ENCODE measurements at regions not wholly inside any gene's neighbourhood (a gene's known extent, or its start where the extent isn't known, plus 50 kb on each side); places are given as distances from the start of the nearest gene placed in this dataset.
"Not testable (repeated sequence)": the region's sequence is repeated elsewhere in the genome, so short reads cannot be mapped to it uniquely, and the experiment has no call there.

- DNase-seq (ENCODE audit: low read depth in 3 of 3), result no peak
Measured at GRCh38 chr22:34592123-34592740, 473.7 kb upstream of the ISX start.

- DNase-seq (ENCODE audit: low read depth in 3 of 3), result no peak
Measured at GRCh38 chr22:34599567-34599966, 466.4 kb upstream of the ISX start.

- no peak for DNase-seq (ENCODE audit: low read depth in 3 of 3)
Measured at GRCh38 chr22:34604312-34604711, 461.6 kb upstream of the ISX start.

GRCh38 chr22:34608106-34608505 lies 457.9 kb upstream of the ISX start:
- DNase-seq (ENCODE audit: low read depth in 3 of 3), result no peak

GRCh38 chr22:34608540-34609115 lies 457.3 kb upstream of the ISX start:
- DNase-seq (ENCODE audit: low read depth in 3 of 3), result no peak

GRCh38 chr22:34609646-34610045 lies 456.3 kb upstream of the ISX start:
- DNase-seq (ENCODE audit: low read depth in 3 of 3), result no peak

- no peak for DNase-seq (ENCODE audit: low read depth in 3 of 3)
Measured at GRCh38 chr22:34620161-34620560, 445.8 kb upstream of the ISX start.

GRCh38 chr22:34620832-34621231 lies 445.1 kb upstream of the ISX start:
- no peak for DNase-seq (ENCODE audit: low read depth in 3 of 3)

- no peak for DNase-seq (ENCODE audit: low read depth in 3 of 3)
Measured at GRCh38 chr22:34622602-34623001, 443.4 kb upstream of the ISX start.

GRCh38 chr22:34623580-34623979 lies 442.4 kb upstream of the ISX start:
- no peak for DNase-seq (ENCODE audit: low read depth in 3 of 3)

- not testable (repeated sequence) for DNase-seq (ENCODE audit: low read depth in 3 of 3)
Measured at GRCh38 chr22:34625892-34626291, 440.1 kb upstream of the ISX start.

- no peak for DNase-seq (ENCODE audit: low read depth in 3 of 3)
Measured at GRCh38 chr22:34638128-34638527, 427.8 kb upstream of the ISX start.

GRCh38 chr22:34639911-34640310 lies 426.0 kb upstream of the ISX start:
- no peak for DNase-seq (ENCODE audit: low read depth in 3 of 3)

GRCh38 chr22:34645375-34645774 lies 420.6 kb upstream of the ISX start:
- DNase-seq (ENCODE audit: low read depth in 3 of 3), result no peak

- DNase-seq (ENCODE audit: low read depth in 3 of 3), result no peak
Measured at GRCh38 chr22:34669001-34669400, 397.0 kb upstream of the ISX start.

- not testable (repeated sequence) for DNase-seq (ENCODE audit: low read depth in 3 of 3)
Measured at GRCh38 chr22:34683031-34683430, 382.9 kb upstream of the ISX start.

- DNase-seq (ENCODE audit: low read depth in 3 of 3), result not testable (repeated sequence)
Measured at GRCh38 chr22:34684278-34684677, 381.7 kb upstream of the ISX start.

- DNase-seq (ENCODE audit: low read depth in 3 of 3), result no peak
Measured at GRCh38 chr22:34687116-34687515, 378.8 kb upstream of the ISX start.

- DNase-seq (ENCODE audit: low read depth in 3 of 3), result no peak
Measured at GRCh38 chr22:34688825-34689224, 377.1 kb upstream of the ISX start.

GRCh38 chr22:34696557-34696956 lies 369.4 kb upstream of the ISX start:
- DNase-seq (ENCODE audit: low read depth in 3 of 3), result no peak

- DNase-seq (ENCODE audit: low read depth in 3 of 3), result no peak
Measured at GRCh38 chr22:34702279-34702678, 363.7 kb upstream of the ISX start.

- no peak for DNase-seq (ENCODE audit: low read depth in 3 of 3)
Measured at GRCh38 chr22:34709641-34710040, 356.3 kb upstream of the ISX start.

GRCh38 chr22:34722901-34723300 lies 343.1 kb upstream of the ISX start:
- no peak for DNase-seq (ENCODE audit: low read depth in 3 of 3)

- DNase-seq (ENCODE audit: low read depth in 3 of 3), result no peak
Measured at GRCh38 chr22:34736081-34736480, 329.9 kb upstream of the ISX start.
